HG02588 (cell line): ENCODE measurements at regions not wholly inside any gene's neighbourhood (a gene's known extent, or its start where the extent isn't known, plus 50 kb on each side); places are given as distances from the start of the nearest gene placed in this dataset.
"Not testable (repeated sequence)": the region's sequence is repeated elsewhere in the genome, so short reads cannot be mapped to it uniquely, and the experiment has no call there.

Experiments used
- ATAC-seq: cut with Tn5 transposase; IDR thresholded peaks from one replicate; pipeline ENCODE4 v1.9.1; 2021; ENCODE audit warnings: mild to moderate bottlenecking, moderate library complexity; ENCODE audit not compliant: unreplicated experiment

DNA sequence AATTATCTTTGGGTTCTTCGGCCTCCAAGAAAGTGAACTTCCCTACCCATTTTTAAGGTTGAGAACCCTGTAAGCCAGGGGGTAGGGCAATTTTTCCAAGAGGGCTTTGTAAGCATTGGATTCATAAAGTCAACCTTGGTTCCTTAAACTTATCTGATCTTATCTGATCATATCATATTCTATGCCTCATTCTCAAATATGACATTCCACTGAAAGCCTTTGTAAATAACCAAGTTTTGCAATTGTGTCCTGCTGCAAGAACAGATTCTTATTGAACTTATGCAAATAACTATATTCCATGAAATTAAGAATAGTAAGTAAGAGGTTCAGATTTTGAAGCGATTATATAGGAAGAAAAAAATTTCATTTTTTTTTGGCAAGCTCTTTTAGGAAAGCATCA lies 649.5 kb downstream of the LRRC70 start:
- no peak for ATAC-seq

DNA sequence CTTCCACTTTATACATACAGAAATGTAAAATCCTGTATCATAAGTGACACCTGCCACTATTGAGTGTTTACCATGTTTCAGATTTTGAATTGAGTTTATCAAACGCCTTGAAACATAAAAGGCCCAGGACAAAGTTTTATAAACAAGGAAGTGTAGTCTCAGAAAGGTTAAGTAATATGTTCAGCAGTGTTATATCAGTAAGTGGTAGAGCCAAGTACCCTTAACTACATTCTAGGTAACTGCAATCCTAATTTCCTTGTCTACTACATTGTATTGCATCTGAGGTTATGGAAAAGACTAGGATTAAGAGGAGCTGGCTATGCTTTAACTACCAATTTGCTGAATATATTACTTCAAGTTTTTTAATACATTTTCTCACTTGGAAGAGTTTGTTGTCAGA lies 641.6 kb downstream of the LRRC70 start:
- no peak for ATAC-seq

DNA sequence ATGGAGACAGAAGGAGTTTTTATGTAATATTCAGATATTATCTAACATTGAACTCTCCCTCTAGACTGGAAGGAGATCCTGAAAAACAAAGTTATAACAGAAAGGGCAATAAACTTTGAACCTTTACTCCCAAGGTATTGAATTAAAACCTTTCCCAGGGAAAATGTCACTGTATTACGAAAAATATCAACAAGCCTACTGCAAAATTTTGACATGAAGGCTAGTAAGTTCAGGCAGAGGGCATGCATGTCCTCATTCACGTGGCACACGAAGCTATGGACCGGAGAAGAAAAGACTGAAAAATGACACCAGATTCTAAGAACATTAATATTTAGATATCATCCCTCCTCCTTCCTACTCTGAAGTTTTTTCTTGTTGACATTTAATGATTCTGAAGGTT lies 638.8 kb downstream of the LRRC70 start:
- no peak for ATAC-seq

DNA sequence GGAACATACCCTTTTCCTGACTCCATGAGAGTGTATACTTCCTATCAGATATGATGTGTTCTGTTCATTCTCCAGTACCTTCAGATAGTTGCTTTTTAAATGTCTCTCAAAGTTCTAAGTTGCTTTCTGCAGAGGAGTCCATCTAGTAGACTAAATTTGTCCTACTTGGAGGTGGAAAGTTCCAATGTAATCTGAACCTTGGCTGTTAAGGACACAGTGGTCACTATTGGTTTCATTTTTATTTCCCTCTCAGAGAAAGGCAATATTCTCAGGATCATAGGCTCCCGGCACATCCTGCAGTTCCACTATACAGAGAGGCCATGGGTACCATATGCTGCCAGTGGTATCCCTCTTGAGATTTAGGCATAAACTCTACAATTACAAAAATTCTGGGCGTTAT lies 634.6 kb downstream of the LRRC70 start:
- ATAC-seq: no peak

DNA sequence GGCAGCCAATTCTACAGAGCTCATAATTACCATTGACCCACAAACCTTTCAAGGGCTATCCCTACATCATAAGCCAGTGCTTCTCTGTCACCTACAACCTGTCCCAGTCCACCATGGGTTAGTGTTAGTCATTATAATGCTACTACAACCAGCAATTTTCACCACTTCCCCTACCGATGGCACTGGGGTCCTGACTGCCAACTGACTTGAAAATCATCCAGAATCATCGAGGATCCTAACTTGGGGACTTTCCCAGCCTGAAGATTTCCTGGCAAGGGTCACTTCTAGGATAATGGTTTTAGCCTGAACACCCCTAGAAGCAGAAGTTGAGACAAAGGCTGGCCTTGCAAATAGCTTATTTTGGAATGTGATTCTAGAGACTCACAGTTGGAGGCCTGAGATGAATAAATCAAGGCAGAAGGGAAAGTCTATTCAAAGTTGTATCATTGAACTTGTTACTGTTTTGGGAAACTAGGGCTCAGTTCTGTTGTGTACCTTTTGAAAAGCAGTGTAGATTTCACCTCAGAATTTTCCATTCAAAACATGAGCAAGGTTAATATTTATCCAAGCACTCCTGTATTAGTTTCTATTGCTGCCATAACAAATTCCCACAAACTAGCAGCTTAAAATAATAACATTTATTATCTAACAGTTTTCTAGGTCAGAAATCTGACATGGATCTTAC lies 633.0 kb downstream of the LRRC70 start:
- no peak for ATAC-seq

DNA sequence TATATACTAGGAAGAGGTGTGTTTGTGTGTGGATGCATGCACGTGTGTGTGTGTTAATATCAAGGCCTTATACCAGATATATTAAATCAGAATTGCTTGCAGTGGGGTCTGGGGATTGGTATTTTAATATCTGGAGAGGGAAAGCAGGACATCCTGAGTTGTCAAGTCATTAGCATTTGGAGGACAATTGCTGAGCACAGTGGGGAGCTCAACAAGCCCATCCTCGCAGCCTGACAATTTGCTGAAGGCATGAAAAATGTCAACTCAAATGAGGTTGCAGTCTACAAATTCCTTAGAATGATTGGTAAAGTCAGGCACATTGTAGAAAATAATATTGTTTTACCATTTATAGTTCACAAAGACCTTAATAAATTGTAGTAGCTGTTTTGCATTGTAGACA lies 627.4 kb downstream of the LRRC70 start:
- ATAC-seq: no peak

DNA sequence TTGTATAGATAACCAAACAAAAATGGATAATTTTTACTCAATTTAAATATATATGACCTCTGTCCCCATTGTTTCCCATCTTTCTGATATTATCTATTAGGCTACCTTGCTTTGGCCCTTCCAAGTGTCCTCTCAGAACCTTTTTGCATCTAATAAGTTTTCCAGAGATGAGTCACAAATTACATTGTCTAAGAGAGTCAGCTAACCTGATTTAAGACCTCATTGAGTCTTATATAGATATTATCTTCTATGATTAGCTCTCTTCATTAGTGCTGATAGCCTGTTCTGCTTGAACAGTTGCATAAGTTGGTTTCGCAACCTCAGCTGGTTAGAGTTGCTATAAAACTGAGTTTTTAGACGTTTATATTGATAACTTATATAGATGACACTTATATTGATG lies 623.1 kb downstream of the LRRC70 start:
- ATAC-seq: no peak

DNA sequence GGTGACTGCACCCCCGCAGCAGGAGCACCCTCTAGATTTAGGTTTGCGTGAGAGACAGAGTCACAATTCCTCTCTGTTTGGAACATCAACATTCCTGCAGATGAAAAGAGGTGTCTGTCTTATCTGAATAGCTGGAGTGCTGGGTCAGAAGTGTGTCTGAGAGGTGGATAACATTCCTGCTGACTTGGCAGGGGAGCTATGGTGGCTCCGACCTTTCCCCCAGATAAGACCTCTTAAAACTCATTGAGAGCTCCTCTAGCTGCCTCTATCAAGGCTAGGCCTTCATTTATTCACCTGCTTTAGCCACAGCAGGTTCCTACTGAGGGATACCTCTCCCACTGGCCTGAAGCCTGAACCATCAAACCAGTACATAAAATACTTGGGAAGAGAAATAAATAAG lies 615.5 kb downstream of the LRRC70 start:
- no peak for ATAC-seq

DNA sequence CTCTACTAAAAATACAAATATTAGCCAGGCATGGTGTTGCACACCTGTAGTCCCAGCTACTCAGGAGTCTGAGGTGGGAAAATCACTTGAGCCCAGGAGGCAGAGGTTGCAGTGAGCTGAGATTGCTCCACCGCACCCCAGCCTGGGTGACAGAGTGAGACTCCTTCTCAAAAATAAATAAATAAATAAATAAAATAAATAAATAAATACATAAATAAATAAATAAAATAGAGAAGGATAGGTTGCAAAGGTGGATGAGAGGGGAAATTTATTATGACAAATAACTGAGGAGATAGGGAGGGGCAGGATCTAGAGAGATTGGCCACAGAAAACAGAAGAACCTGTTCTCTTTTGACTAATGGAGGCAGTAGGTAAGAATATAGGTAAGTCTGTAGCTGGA lies 601.6 kb downstream of the LRRC70 start:
- not testable (repeated sequence) for ATAC-seq

DNA sequence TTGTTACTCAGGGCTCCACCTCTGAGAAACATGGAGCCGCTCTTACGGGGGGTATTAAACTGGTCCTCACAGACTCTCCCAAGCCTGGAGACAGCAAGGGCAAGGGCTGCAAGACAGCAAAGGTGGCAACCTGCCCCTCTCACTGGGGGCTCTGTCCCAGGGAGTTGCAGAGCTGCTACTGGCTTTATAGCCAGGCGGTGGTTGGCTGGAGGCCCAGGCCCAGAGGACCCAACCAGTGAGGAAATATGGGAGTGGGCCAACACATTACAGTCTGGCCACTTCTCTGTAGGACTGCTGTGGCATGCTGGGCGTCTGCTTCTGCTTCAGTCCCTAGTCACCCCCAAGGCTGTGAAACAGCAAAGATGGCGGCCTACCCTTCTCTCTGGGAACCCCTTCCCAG lies 597.2 kb downstream of the LRRC70 start:
- ATAC-seq: no peak

DNA sequence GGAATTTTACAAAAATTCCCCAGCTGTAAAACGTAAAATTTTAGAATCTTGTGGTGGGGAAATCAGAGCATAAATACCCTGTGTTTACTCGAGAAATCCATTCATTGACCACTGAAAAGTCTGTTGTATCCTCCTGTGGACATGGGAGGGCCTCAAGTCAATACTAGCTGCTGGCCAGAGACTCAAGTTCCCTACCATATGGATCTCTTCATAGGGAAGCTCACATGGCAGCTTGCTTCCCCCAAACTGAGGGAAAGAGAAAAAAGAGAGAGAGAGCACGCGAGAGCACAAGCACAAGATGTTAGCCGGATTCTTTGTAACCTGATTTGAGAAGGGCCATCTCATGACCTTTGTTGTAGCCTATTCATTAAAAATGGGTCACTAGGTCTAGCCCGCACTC lies 591.9 kb downstream of the LRRC70 start:
- ATAC-seq: no peak

DNA sequence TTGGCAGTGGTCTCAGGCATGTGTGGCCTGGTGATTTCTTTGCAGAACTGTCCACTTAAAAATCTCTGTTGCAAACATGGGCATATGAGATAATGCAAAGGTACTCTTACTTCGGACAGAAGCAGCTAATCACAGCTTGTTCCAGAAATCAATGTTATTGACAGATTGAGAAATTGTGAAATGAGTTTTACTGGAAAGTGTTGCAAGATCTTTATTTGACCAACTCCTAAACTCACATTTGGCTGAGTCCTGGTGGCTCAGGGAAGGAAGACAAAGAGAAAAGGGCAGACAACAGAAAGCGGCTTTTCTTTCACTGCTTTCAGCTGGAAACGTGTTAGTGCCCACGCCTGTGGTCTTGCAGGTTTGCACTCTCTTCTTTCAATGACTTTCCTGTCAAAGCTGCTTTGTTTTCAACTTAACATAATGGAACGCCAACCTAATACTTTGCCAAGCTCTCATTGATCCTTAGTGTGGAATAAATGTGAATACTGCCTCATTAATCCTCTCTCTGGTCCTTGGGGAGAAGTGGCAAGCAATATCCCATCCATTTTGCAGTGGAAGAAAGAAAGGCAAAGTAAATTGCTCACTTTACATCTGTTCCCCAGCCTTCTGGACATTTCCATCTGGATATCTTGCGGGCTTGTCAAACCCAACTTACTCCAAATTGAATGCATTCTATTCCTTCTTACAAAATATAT lies 586.4 kb downstream of the LRRC70 start:
- no peak for ATAC-seq

DNA sequence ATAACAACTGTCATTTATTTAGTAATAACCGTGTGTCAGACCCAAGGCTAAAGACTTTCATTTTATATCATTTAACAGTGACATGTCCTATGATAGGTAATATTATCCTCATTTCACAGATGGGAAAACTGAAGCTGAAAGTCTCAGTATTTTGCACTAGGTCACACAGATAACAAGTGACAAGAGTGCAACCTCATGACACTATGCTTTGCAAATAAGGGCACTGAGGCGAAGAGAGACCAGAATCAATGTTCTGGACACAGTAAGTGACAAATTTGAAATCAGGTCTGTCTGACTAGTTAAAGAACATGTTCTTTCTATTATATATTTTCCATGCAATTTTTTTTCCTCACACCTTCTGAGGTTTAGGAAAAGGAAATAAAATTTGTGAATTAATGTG lies 585.7 kb downstream of the LRRC70 start:
- no peak for ATAC-seq

DNA sequence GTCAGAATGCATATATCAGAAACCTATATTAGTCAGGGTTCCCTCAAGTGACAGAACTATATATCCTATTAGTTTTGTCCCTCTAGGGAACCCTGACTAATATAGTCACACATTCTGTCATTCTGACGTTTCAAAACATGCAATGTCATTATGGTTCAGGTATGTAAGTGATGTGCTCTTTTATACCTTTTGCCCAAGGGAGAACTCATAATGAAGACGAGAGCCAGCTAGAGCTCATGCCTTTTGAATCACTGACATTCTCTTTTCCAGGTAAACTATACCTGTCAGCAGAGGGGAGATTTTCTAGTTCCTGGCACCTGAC lies 576.7 kb downstream of the LRRC70 start:
- ATAC-seq: no peak

DNA sequence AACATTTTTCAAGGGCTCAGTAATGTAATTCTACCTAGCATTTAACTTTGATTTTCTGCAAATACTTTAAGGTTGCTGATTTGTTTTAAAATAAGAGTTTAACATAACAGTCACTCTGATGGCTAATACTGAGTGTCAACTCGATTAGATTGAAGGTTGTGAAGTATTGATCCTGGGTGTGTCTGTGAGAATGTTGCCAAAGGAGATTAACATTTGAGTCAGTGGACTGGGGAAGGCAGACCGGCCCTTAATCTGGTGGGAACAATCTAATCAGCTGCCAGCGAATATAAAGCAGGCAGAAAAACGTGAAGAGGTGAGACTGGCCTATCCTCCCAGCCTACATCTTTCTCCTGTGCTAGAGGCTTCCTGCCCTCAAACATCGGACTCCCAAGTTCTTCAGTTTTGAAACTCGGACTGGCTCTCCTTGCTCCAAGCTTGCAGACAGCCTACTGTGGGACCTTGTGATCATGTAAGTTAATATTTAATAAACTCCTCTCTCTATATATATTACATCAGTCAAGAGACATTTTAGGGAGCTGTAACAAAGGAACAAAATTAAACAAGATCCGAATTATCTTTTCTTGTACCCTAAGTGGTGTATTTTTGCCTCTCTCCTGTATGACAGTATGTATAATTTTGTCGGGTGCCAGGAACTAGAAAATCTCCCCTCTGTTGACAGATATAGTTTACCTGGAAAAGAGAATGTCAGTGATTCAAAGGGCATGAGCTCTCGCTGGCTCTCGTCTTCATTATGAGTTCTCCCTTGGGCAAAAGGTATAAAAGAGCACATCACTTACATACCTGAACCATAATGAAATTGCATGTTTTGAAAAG lies 576.1 kb downstream of the LRRC70 start:
- ATAC-seq: no peak

DNA sequence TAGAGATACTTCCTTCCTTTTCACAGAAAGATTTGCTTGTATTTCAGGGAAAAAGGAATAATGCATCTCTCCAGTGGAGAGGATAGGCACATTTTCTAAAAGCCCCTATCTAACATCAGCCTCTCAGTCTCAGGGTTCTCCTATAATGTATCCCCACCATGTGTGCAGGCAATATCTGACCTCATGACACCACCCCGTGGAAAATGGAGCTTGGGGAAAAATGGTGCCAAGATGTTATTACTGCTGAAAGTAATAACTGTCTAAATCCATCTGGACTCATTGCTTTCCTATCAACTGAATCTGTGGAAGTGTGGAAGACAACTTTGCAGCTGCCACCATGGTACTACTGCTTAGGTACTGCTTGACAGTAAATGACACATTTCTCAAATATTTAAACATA lies 574.3 kb downstream of the LRRC70 start:
- no peak for ATAC-seq

DNA sequence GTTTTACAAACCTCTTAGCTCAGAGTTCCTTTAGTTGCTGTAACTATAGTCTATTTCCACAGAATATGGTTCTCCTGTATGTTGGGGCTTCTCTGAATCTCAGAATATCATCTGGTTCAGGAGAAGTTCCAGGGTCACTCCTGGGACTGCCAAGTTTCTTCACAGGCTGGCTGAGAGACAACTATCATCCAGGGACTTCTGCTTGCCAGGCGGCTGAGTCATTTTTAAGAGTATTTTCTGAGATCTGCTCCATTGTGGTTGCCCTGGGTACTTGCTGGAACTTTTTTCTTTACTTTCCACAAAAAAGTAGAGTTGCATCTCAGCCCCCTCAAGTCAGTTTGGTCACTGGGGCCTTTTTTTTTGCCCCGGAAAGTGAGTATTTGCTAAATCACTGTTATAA lies 566.5 kb downstream of the LRRC70 start:
- no peak for ATAC-seq

DNA sequence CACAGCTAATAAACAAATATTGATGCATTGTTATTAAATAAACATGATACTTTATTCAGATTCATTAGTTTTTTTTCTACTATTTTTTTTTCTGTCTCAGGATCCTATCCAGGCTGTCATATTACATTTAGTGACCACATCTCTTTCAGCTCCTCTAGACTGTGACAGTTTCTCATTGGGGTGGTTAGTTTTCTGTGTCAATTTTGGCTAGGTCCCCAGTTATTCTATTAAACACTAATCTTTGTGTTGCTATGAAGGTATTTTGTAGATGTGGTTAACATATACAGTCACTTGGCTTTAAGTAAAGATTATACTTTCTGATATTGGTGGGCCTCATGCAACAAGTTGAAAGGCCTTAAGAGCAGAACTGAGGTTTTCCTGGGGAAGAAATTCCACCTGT lies 563.0 kb downstream of the LRRC70 start:
- ATAC-seq: no peak

DNA sequence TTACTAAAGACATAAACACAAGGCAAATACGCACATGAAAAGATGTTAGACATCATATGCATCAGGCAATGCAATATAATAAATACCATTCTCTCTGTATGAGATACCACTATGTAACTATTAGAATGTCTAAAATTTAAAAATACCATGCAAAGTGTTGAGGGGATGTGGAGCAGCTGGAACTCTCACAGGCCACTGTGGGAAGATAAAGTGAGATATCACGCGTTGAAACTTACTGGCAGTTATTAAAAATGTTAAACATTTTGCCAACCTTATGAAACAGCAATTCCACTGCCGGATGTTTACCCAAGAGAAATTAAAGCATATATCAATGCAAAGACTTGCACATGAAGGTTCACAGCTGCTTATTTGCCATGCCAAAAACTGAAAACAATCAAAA lies 556.7 kb downstream of the LRRC70 start:
- no peak for ATAC-seq

DNA sequence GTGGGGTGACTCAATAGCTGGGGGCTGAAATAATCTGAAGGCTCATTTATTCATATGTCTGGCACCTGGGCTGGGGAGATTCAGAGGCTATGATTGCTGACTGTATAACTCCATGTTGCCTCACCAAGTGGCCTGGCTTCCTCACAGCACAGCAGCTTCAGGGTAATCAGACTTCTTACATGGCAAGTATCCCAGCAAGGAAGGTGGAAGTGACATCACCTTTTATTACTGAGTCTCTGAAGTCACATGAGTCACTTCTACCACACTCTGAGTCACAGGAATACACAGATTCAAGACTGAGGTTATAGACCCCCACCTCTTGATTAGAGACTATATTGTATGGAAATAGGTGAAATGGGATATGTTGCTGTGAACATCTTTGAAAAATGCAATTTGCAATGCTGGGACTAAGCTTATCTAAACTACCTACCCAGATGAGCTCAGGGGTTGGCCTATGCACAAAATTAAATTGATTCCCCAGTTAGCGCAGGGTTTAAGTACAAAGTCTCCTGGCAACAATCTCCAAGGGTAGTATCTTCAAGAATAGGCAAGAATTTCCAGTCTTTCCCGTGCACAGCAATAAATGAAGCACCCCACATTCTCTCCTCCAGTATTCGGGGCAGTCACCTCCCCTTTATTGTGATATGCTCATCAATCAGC lies 553.1 kb downstream of the LRRC70 start:
- no peak for ATAC-seq

DNA sequence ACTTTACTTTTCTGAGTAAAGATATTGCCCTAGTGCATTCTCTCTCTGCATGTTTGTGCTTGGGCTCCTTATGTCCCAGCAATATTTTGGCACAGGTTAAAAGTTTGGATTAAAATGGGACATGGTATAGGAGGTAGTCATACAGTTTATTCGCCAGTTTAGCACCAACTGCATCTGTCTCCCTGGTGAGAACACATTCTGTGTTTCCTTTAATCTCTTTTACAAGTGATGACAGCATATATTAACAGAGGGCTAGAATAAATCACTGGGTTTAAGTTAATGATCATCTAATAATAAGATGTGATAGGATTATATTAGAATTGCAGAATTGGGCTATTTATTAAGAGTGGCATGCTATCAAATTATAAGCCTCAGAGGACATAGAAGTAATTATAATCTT lies 550.1 kb downstream of the LRRC70 start:
- ATAC-seq: no peak

DNA sequence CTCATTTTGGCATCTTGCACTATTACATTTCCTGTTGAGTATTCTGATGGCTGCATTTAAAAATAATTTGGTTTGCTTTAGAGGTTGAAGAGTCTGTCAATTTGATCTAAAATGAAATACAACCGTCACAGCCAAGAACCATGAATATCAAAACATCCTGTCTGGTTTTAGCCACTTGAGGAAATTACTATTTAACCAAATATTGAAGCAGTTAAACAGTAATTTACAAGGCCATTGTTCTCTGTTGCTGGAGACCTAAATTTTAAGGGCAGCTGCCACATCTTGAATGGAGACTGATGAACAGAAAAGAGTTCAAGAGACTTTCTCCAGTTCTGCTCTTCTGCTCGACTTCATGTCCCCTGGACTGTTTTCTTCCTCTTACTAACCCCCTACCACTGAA lies 549.4 kb downstream of the LRRC70 start:
- ATAC-seq: no peak
